Ovary (tissue), 3 donors: ENCODE measurements at regions not wholly inside any gene's neighbourhood (a gene's known extent, or its start where the extent isn't known, plus 50 kb on each side); places are given as distances from the start of the nearest gene placed in this dataset.

Experiments used
- CTCF ChIP-seq, 3 donors: fragments of 450-650 bp in 2 of 3; fragments of 200-600 bp in 1 of 3; IDR thresholded peaks; one replicate each; pipeline versions ENCODE4 v1.5.1 to v1.8.0; 2016 to 2022; ENCODE audit warnings: antibody characterized with exemption in 3 of 3, mild to moderate bottlenecking in 1 of 3
- EP300 ChIP-seq: sonication (generic); formaldehyde crosslinking; IDR thresholded peaks from one replicate; pipeline ENCODE4 v1.6.1; 2017; ENCODE audit warnings: antibody characterized with exemption
- POLR2A ChIP-seq: fragments of 450-650 bp; IDR thresholded peaks from one replicate; pipeline ENCODE4 v1.6.1; 2017; ENCODE audit warnings: antibody characterized with exemption, mild to moderate bottlenecking, moderate library complexity
- donor health status: DM: no; HTN: no; CAD: no.

GRCh38 chr7:92982928-92983327, 134.9 kb downstream of the SAMD9 start:
- TF ChIP-seq CTCF (IDR thresholded peaks at IDR 0.05) = no peak
- no peak for TF ChIP-seq EP300
- no peak for TF ChIP-seq POLR2A
